Lung (tissue), 9 donors: ENCODE measurements at regions not wholly inside any gene's neighbourhood (a gene's known extent, or its start where the extent isn't known, plus 50 kb on each side); places are given as distances from the start of the nearest gene placed in this dataset.
"Not testable (repeated sequence)": the region's sequence is repeated elsewhere in the genome, so short reads cannot be mapped to it uniquely, and the experiment has no call there.

ENCODE experiments used
- ATAC-seq: fragments of 200-7000 bp; cut with Tn5 transposase; one replicate; pipeline ENCODE4 v1.9.1; 2020; ENCODE audit warnings: moderate number of reproducible peaks; ENCODE audit not compliant: insufficient read depth, low FRiP score
- DNase-seq, 3 donors: peaks; one replicate each; pipeline ENCODE4 v3.0.0-alpha.2; 2013 to 2017
- H3K27ac ChIP-seq, 2 donors: one replicate each; pipeline ENCODE4 v1.5.1; 2013; ENCODE audit warnings: mild to moderate bottlenecking in 2 of 2, moderate library complexity in 2 of 2, control low read depth in 1 of 2, inconsistent platforms in 1 of 2, low read depth in 1 of 2, low read length in 1 of 2
- H3K27me3 ChIP-seq, 3 donors: one replicate each; pipeline ENCODE4 v1.5.1; 2013; ENCODE audit warnings: low read length in 2 of 3; ENCODE audit not compliant: control insufficient read depth in 3 of 3, insufficient read depth in 3 of 3
- H3K36me3 ChIP-seq, 4 donors: one replicate each; pipeline ENCODE4 v1.5.1; 2013; ENCODE audit warnings: low read length in 4 of 4, mild to moderate bottlenecking in 1 of 4, moderate library complexity in 1 of 4; ENCODE audit not compliant: control insufficient read depth in 4 of 4, insufficient read depth in 4 of 4
- H3K4me1 ChIP-seq, 5 donors: one replicate each; pipeline ENCODE4 v1.5.1; 2013; ENCODE audit warnings: low read length in 5 of 5, mild to moderate bottlenecking in 2 of 5, moderate library complexity in 1 of 5; ENCODE audit not compliant: control insufficient read depth in 5 of 5, insufficient read depth in 5 of 5
- H3K4me3 ChIP-seq: one replicate; pipeline ENCODE4 v1.5.1; 2013; ENCODE audit warnings: mild to moderate bottlenecking, control low read depth, moderate library complexity
- H3K9ac ChIP-seq, 2 donors: one replicate each; pipeline ENCODE4 v1.5.1; 2013; ENCODE audit warnings: low read length in 2 of 2, control low read depth in 1 of 2; ENCODE audit not compliant: insufficient read depth in 1 of 2
- H3K9me3 ChIP-seq, 4 donors: one replicate each; pipeline ENCODE4 v1.5.1; 2013; ENCODE audit warnings: low read length in 3 of 4, mild to moderate bottlenecking in 1 of 4, moderate library complexity in 1 of 4; ENCODE audit not compliant: control insufficient read depth in 4 of 4, insufficient read depth in 3 of 4
- WGBS, 2 donors: extraction: QIAGEN DNeasy Blood & Tissue Kit; methylation state at CpG; one replicate each; pipeline ENCODE4 v1.1.7; 2013; 5-methylcytosine and 5-hydroxymethylcytosine counted together
- donor health status: Bipolar disorder and iron deficiency.
- donor health status: healthy.
- donor health status: DM: yes; HTN: yes; CAD: no.

- 76 to 78% methylated on average over 1 of the region's 1 CpG for WGBS, 2 donors
- H3K9me3 ChIP-seq, H3K36me3 ChIP-seq, DNase-seq, H3K9ac ChIP-seq, H3K4me1 ChIP-seq, H3K4me3 ChIP-seq, H3K27ac ChIP-seq, ATAC-seq, H3K27me3 ChIP-seq: not testable (repeated sequence)
These were observed 92.6 kb upstream of the GPR39 start for GRCh38 chr2:132324005-132324404.

- H3K27ac ChIP-seq, H3K36me3 ChIP-seq, DNase-seq, H3K9ac ChIP-seq, H3K4me1 ChIP-seq, ATAC-seq, H3K4me3 ChIP-seq, H3K9me3 ChIP-seq, H3K27me3 ChIP-seq: not testable (repeated sequence)
- WGBS, 2 donors: 73 to 75% methylated on average over 28 of the region's 28 CpGs
These were observed 84.1 kb upstream of the GPR39 start for GRCh38 chr2:132332345-132333033.

- not testable (repeated sequence) for H3K9me3 ChIP-seq, H3K9ac ChIP-seq, H3K36me3 ChIP-seq, H3K4me3 ChIP-seq, ATAC-seq, H3K27ac ChIP-seq, DNase-seq, H3K4me1 ChIP-seq, H3K27me3 ChIP-seq
- 82 to 89% methylated on average over 10 to 11 of the region's 13 CpGs for WGBS, 2 donors
These were observed 79.5 kb upstream of the GPR39 start for GRCh38 chr2:132337135-132337534.

GRCh38 chr2:132337844-132338243 lies 78.8 kb upstream of the GPR39 start:
- not testable (repeated sequence) for DNase-seq, H3K9me3 ChIP-seq, H3K27ac ChIP-seq, H3K4me3 ChIP-seq, H3K36me3 ChIP-seq, H3K4me1 ChIP-seq, H3K9ac ChIP-seq, ATAC-seq, H3K27me3 ChIP-seq
- WGBS, 2 donors: 56 to 70% methylated on average over 2 to 3 of the region's 5 CpGs

GRCh38 chr2:132347041-132347780 lies 69.4 kb upstream of the GPR39 start:
- H3K36me3 ChIP-seq, H3K27me3 ChIP-seq, H3K9me3 ChIP-seq, H3K4me1 ChIP-seq: not testable (repeated sequence)
- ATAC-seq (peak; percentile 100), DNase-seq (peak; percentile 80 to 88 (median 88))
- whole genome bisulfite sequencing, 2 donors: 15 to 19% methylated on average over 34 of the region's 34 CpGs
- H3K9ac ChIP-seq: peak overlapping the region in 1 of 2 donors; percentile 16
- peak overlapping the region; percentile 50 for H3K4me3 ChIP-seq
- peak overlapping the region; percentile 89 to 94 for H3K27ac ChIP-seq
